ENCODE measurements at regions not wholly inside any gene's neighbourhood (a gene's known extent, or its start where the extent isn't known, plus 50 kb on each side); places are given as distances from the start of the nearest gene placed in this dataset.

GRCh38 chr22:47295226-47295901, 532.9 kb downstream of the TBC1D22A start:
- peaks cover 7% of the 10 kb centered on the region for H3K27me3 Mint-ChIP-seq (ENCODE audit: low read depth)
- H3K36me3 Mint-ChIP-seq (ENCODE audit: insufficient read depth in 2 of 2) = no peaks in the 10 kb centered on the region
- no peak overlapping the region for H3K4me3 Mint-ChIP-seq
- no peaks in the 10 kb centered on the region for H3K9me3 Mint-ChIP-seq
- H3K4me1 Mint-ChIP-seq (ENCODE audit: low read depth) = no peaks in the 10 kb centered on the region
- H3K27ac Mint-ChIP-seq = no peak overlapping the region
- ATAC-seq (replicated peaks in 1 of 2) (no peak), DNase-seq (no peak)

- Mint-ChIP-seq H3K27me3 (ENCODE audit: low read depth) (peaks cover 7% of the 10 kb centered on the region), H3K4me3 (no peak overlapping the region), H3K36me3 (ENCODE audit: insufficient read depth in 2 of 2) (no peaks in the 10 kb centered on the region), H3K4me1 (ENCODE audit: low read depth) (no peaks in the 10 kb centered on the region), H3K9me3 (no peaks in the 10 kb centered on the region), H3K27ac (no peak overlapping the region)
- no peak for ATAC-seq (replicated peaks in 1 of 2)
- no peak for DNase-seq
Observed at GRCh38 chr22:47294576-47294975, 532.1 kb downstream of the TBC1D22A start.

- peaks cover 7% of the 10 kb centered on the region for H3K27me3 Mint-ChIP-seq (ENCODE audit: low read depth)
- no peak overlapping the region for H3K27ac Mint-ChIP-seq
- no peak for ATAC-seq (replicated peaks in 1 of 2)
- H3K4me1 Mint-ChIP-seq (ENCODE audit: low read depth) = no peaks in the 10 kb centered on the region
- no peak overlapping the region for H3K4me3 Mint-ChIP-seq
- DNase-seq = no peak
- H3K36me3 Mint-ChIP-seq (ENCODE audit: insufficient read depth in 2 of 2) = no peaks in the 10 kb centered on the region
- no peaks in the 10 kb centered on the region for H3K9me3 Mint-ChIP-seq
Observed at GRCh38 chr22:47294222-47294532, 531.7 kb downstream of the TBC1D22A start.

- Mint-ChIP-seq H3K4me1 (ENCODE audit: low read depth) (no peaks in the 10 kb centered on the region), H3K27ac (no peak overlapping the region), H3K4me3 (no peak overlapping the region), H3K9me3 (no peaks in the 10 kb centered on the region), H3K27me3 (ENCODE audit: low read depth) (peaks cover 7% of the 10 kb centered on the region), H3K36me3 (ENCODE audit: insufficient read depth in 2 of 2) (no peaks in the 10 kb centered on the region)
- no peak for DNase-seq
- no peak for ATAC-seq (replicated peaks in 1 of 2)
Observed at GRCh38 chr22:47293368-47294221, 531.1 kb downstream of the TBC1D22A start.

- Mint-ChIP-seq H3K9me3 (no peaks in the 10 kb centered on the region), H3K4me1 (ENCODE audit: low read depth) (no peaks in the 10 kb centered on the region), H3K36me3 (ENCODE audit: insufficient read depth in 2 of 2) (no peaks in the 10 kb centered on the region), H3K27ac (no peak overlapping the region), H3K4me3 (no peak overlapping the region), H3K27me3 (ENCODE audit: low read depth) (peaks cover 16% of the 10 kb centered on the region)
- DNase-seq (no peak), ATAC-seq (replicated peaks in 1 of 2) (no peak)
Observed at GRCh38 chr22:47292546-47293320, 530.3 kb downstream of the TBC1D22A start.

GRCh38 chr22:47291565-47292495, 529.4 kb downstream of the TBC1D22A start:
- Mint-ChIP-seq H3K36me3 (ENCODE audit: insufficient read depth in 2 of 2) (no peaks in the 10 kb centered on the region), H3K9me3 (no peaks in the 10 kb centered on the region), H3K4me1 (ENCODE audit: low read depth) (no peaks in the 10 kb centered on the region), H3K4me3 (no peak overlapping the region), H3K27me3 (ENCODE audit: low read depth) (peaks cover 17% of the 10 kb centered on the region), H3K27ac (no peak overlapping the region)
- no peak for DNase-seq
- no peak for ATAC-seq (replicated peaks in 1 of 2)

GRCh38 chr22:47290706-47291430, 528.4 kb downstream of the TBC1D22A start:
- no peak for ATAC-seq (replicated peaks in 1 of 2)
- Mint-ChIP-seq H3K27me3 (ENCODE audit: low read depth) (peaks cover 17% of the 10 kb centered on the region), H3K27ac (no peak overlapping the region), H3K4me3 (no peak overlapping the region), H3K9me3 (no peaks in the 10 kb centered on the region), H3K4me1 (ENCODE audit: low read depth) (no peaks in the 10 kb centered on the region), H3K36me3 (ENCODE audit: insufficient read depth in 2 of 2) (no peaks in the 10 kb centered on the region)
- no peak for DNase-seq

- no peak overlapping the region for H3K27ac Mint-ChIP-seq
- peaks cover 17% of the 10 kb centered on the region for H3K27me3 Mint-ChIP-seq (ENCODE audit: low read depth)
- DNase-seq = no peak
- H3K4me1 Mint-ChIP-seq (ENCODE audit: low read depth) = no peaks in the 10 kb centered on the region
- H3K4me3 Mint-ChIP-seq = no peak overlapping the region
- ATAC-seq (replicated peaks in 1 of 2) = no peak
- no peaks in the 10 kb centered on the region for H3K9me3 Mint-ChIP-seq
- H3K36me3 Mint-ChIP-seq (ENCODE audit: insufficient read depth in 2 of 2) = no peaks in the 10 kb centered on the region
Observed at GRCh38 chr22:47289336-47289985, 527.0 kb downstream of the TBC1D22A start.

- H3K4me3 Mint-ChIP-seq = no peak overlapping the region
- ATAC-seq (replicated peaks in 1 of 2) = no peak
- no peak overlapping the region for H3K27ac Mint-ChIP-seq
- no peaks in the 10 kb centered on the region for H3K4me1 Mint-ChIP-seq (ENCODE audit: low read depth)
- peaks cover 15% of the 10 kb centered on the region for H3K27me3 Mint-ChIP-seq (ENCODE audit: low read depth)
- H3K36me3 Mint-ChIP-seq (ENCODE audit: insufficient read depth in 2 of 2) = no peaks in the 10 kb centered on the region
- no peak for DNase-seq
- H3K9me3 Mint-ChIP-seq = no peaks in the 10 kb centered on the region
Observed at GRCh38 chr22:47288680-47289079, 526.2 kb downstream of the TBC1D22A start.

GRCh38 chr22:47287516-47287915, 525.1 kb downstream of the TBC1D22A start:
- no peaks in the 10 kb centered on the region for H3K4me1 Mint-ChIP-seq (ENCODE audit: low read depth)
- H3K9me3 Mint-ChIP-seq = no peaks in the 10 kb centered on the region

GRCh38 chr22:47286590-47286989, 524.1 kb downstream of the TBC1D22A start:
- peaks cover 10% of the 10 kb centered on the region for H3K27me3 Mint-ChIP-seq (ENCODE audit: low read depth)
- DNase-seq (no peak), ATAC-seq (replicated peaks in 1 of 2) (no peak)
- H3K27ac Mint-ChIP-seq = no peak overlapping the region
- H3K9me3 Mint-ChIP-seq = no peaks in the 10 kb centered on the region
- no peaks in the 10 kb centered on the region for H3K4me1 Mint-ChIP-seq (ENCODE audit: low read depth)
- no peak overlapping the region for H3K4me3 Mint-ChIP-seq
- no peaks in the 10 kb centered on the region for H3K36me3 Mint-ChIP-seq (ENCODE audit: insufficient read depth in 2 of 2)

More at GRCh38 chr22:47287516-47287915, 525.1 kb downstream of the TBC1D22A start:
- Mint-ChIP-seq H3K36me3 (ENCODE audit: insufficient read depth in 2 of 2) (no peaks in the 10 kb centered on the region), H3K27ac (no peak overlapping the region), H3K4me3 (no peak overlapping the region), H3K27me3 (ENCODE audit: low read depth) (peaks cover 10% of the 10 kb centered on the region)
- ATAC-seq (replicated peaks in 1 of 2) (no peak), DNase-seq (no peak)

- DNase-seq (no peak), ATAC-seq (replicated peaks in 1 of 2) (no peak)
- H3K27ac Mint-ChIP-seq = no peak overlapping the region
- no peaks in the 10 kb centered on the region for H3K4me1 Mint-ChIP-seq (ENCODE audit: low read depth)
- no peaks in the 10 kb centered on the region for H3K9me3 Mint-ChIP-seq
- peaks cover 10% of the 10 kb centered on the region for H3K27me3 Mint-ChIP-seq (ENCODE audit: low read depth)
- H3K36me3 Mint-ChIP-seq (ENCODE audit: insufficient read depth in 2 of 2) = no peaks in the 10 kb centered on the region
- H3K4me3 Mint-ChIP-seq = no peak overlapping the region
Observed at GRCh38 chr22:47285981-47286380, 523.5 kb downstream of the TBC1D22A start.
